GM21737 (cell line): ENCODE measurements at regions not wholly inside any gene's neighbourhood (a gene's known extent, or its start where the extent isn't known, plus 50 kb on each side); places are given as distances from the start of the nearest gene placed in this dataset.
"Not testable (repeated sequence)": the region's sequence is repeated elsewhere in the genome, so short reads cannot be mapped to it uniquely, and the experiment has no call there.

Experiments
- ATAC-seq: cut with Tn5 transposase; IDR thresholded peaks from one replicate; pipeline ENCODE4 v1.9.1; 2021; ENCODE audit warnings: mild to moderate bottlenecking, moderate library complexity; ENCODE audit not compliant: unreplicated experiment

- ATAC-seq: no peak
Observed at GRCh38 chr18:78240627-78241252, 738.9 kb upstream of the SALL3 start.

DNA sequence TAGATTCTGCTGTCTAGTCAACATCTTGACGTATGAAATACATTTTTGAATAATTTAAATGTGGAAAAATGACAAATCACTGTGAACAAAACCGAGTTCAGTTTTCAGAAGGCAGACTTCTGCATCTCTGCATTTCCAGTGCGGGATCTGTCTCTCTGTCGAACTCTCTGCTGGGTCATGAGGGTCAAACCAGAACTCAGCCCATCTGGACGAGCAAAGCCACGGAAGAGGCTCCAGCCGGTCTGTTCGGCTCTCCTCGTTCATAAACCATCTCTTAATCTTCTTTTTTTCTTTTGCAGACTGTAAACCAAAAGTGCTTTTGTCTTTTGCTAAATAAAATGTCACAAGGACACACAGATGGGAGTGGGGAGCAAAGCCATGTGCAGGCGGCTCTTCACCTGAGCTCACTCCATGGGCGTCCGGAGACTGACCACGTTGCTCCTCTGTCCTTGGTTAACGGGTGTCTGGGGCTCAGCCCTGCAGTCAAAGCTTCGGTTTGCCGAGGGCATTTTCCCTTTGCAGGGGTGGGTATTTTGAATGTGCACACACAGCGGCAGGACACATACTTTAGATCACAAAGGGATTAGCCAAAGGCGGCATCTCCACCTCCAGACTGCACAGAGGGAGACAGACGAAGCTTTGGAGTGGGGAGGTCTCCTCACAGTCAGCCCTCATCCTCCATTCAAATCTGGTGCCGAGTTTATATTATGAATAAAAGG, 737.9 kb upstream of the SALL3 start:
- ATAC-seq: no peak

DNA sequence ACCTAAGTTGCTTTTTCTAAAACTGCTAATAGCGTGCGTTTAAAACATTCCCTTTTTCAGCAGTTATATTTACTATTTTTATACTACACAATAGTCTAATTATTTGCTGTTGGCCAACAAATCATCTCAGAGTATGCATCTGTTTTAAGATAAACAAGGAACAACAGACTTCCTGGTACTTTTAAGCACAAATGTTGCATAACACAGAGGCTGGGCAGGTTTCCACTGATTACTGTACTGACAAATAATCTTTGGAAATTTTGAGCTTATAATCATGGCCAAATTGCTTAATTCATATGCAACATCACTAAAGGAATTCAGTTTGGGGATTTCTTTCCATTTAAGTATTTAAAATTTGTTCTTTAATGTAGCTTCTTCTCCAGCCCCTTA, 737.4 kb upstream of the SALL3 start:
- ATAC-seq: no peak

- no peak for ATAC-seq
Observed at GRCh38 chr18:78242806-78243205, 736.8 kb upstream of the SALL3 start.

DNA sequence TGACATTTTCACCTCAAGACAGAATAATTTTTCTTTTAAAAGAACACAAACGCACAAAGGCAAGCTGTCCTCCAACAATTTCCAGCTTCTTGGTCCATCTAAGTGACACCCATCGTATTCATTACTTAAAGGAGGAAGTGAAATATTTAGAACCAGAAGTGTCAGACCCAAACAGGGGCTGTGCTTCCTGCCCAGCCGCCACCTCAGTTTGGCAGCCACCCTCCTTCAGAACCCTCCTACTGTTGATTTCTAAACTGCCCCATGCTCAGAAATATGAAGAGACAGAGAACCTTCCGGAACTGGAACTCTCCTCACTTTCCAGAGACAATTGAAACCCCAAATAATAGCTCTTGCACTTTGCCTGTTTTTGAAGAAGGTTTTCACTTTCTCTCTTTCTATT, 734.8 kb upstream of the SALL3 start:
- ATAC-seq: no peak

- ATAC-seq: no peak
Observed at GRCh38 chr18:78245451-78245850, 734.2 kb upstream of the SALL3 start.

- ATAC-seq: no peak
Observed at GRCh38 chr18:78246050-78246449, 733.6 kb upstream of the SALL3 start.

- no peak for ATAC-seq
Observed at GRCh38 chr18:78246588-78246987, 733.0 kb upstream of the SALL3 start.

DNA sequence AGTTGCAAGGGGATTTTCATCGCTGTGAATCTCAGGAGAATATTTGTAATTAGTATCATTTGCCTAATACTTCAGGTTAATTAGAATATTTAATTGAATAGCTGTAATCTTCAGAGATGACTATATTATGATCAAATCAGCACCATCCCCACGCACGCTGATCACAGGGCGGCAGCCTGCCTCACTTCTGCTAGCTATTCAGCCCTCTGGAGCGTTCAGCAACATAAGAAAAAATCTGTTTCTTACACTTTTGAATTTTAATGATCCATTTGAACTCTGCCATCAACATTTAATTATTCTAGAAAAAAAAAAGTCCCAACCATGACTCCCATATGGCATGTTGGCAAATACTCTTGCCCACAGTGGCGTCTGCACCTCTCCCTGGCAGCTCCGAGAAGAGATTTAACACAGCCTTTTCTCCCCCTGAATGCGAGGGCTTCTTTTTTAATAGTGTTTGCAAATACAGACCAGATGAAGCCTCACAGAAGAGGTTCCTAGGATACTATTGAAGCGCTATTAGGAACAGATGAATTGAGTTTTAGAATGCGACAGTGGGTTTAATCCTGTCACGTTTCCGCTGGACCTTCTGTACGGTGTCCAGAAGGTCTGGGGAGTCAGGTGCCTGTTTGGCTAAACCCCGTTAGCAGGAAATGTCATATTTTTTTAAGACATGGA, 731.9 kb upstream of the SALL3 start:
- no peak for ATAC-seq

- no peak for ATAC-seq
Observed at GRCh38 chr18:78255013-78255412, 724.6 kb upstream of the SALL3 start.

- ATAC-seq: no peak
Observed at GRCh38 chr18:78268226-78268988, 711.2 kb upstream of the SALL3 start.

GRCh38 chr18:78271790-78272189, 707.8 kb upstream of the SALL3 start:
- ATAC-seq: no peak

- ATAC-seq: no peak
Observed at GRCh38 chr18:78273876-78274275, 705.7 kb upstream of the SALL3 start.

GRCh38 chr18:78283425-78283824, 696.2 kb upstream of the SALL3 start:
- ATAC-seq: not testable (repeated sequence)

GRCh38 chr18:78292618-78293380, 686.8 kb upstream of the SALL3 start:
- no peak for ATAC-seq

DNA sequence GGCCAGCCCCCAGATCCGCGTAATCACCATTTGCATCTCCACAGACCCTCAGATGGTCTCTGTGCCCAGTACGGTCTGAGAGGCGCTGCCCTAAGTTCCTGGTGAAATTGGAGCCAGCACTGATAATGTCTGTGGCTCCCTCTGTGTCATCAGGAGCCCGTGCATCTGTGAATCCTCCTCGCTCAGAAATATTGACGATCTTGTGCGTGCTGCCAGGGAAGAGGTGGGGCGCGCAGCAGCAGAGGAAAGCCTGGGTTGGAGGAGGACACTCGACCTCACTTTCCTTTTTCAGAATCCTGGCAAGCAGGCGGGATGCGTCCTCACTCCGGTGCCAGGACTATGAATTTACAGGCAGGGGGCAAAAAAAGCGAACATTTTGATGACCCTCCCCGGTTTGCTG, 686.1 kb upstream of the SALL3 start:
- no peak for ATAC-seq

- no peak for ATAC-seq
Observed at GRCh38 chr18:78293940-78294541, 685.6 kb upstream of the SALL3 start.

- ATAC-seq: no peak
Observed at GRCh38 chr18:78295262-78295661, 684.4 kb upstream of the SALL3 start.

GRCh38 chr18:78296166-78296565, 683.5 kb upstream of the SALL3 start:
- ATAC-seq: no peak

DNA sequence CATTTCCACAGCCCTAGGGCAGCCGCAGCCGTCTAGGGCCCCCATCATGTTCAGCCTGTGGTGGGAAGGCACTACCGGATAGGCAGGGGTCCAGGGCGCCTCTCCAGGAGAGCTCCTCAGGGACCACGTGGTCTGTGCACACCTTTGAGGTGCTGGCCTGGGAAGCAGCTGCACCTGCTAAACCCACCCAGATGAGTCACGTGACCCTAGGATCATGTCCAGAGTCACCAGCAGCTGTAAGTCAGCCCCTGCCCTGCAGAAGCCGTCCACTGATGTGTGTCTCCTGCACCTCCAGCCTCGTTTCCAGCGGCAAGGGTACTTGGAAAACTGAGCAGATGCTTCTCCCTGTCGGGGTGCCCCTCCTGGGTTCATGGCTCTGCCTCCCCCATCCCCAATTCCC, 682.6 kb upstream of the SALL3 start:
- ATAC-seq: no peak
